Osteocyte (in vitro differentiated cells): ENCODE measurements at regions not wholly inside any gene's neighbourhood (a gene's known extent, or its start where the extent isn't known, plus 50 kb on each side); places are given as distances from the start of the nearest gene placed in this dataset.

ENCODE experiments used
- DNase-seq: peaks from one replicate; pipeline ENCODE4 v3.0.0; 2021; ENCODE audit warnings: mixed read lengths; ENCODE audit not compliant: unreplicated experiment; ENCODE audit errors: extremely low spot score
- H3K27ac Mint-ChIP-seq: one replicate; pipeline ENCODE4 v1.8.0; 2021; ENCODE audit warnings: mild to moderate bottlenecking, mixed read lengths; ENCODE audit not compliant: unreplicated experiment
- H3K27me3 Mint-ChIP-seq: one replicate; pipeline ENCODE4 v1.8.0; 2021; ENCODE audit warnings: mixed read lengths; ENCODE audit not compliant: unreplicated experiment
- H3K36me3 Mint-ChIP-seq: one replicate; pipeline ENCODE4 v1.8.0; 2021; ENCODE audit warnings: mixed read lengths; ENCODE audit not compliant: unreplicated experiment
- H3K4me1 Mint-ChIP-seq: one replicate; pipeline ENCODE4 v1.8.0; 2021; ENCODE audit warnings: mixed read lengths; ENCODE audit not compliant: unreplicated experiment
- H3K4me3 Mint-ChIP-seq: one replicate; pipeline ENCODE4 v1.8.0; 2021; ENCODE audit warnings: mild to moderate bottlenecking, moderate library complexity, mixed read lengths; ENCODE audit not compliant: unreplicated experiment
- H3K9me3 Mint-ChIP-seq: one replicate; pipeline ENCODE4 v1.8.0; 2021; ENCODE audit warnings: mixed read lengths; ENCODE audit not compliant: unreplicated experiment
- TF ChIP-seq, protein P1 (sequence below): fragments of 200-600 bp; sonication (generic); IDR thresholded peaks from 2 replicates; pipeline ENCODE4 v1.5.0; 2021; ENCODE audit warnings: antibody characterized with exemption, mild to moderate bottlenecking, moderate library complexity

GRCh38 chr4:79756140-79756895, 316.7 kb downstream of the ANTXR2 start:
- peaks cover 9% of the 10 kb centered on the region for H3K27me3 Mint-ChIP-seq
- no peak overlapping the region for H3K27ac Mint-ChIP-seq
- H3K36me3 Mint-ChIP-seq: no peaks in the 10 kb centered on the region
- no peaks in the 10 kb centered on the region for H3K4me1 Mint-ChIP-seq
- TF ChIP-seq, protein P1, sequence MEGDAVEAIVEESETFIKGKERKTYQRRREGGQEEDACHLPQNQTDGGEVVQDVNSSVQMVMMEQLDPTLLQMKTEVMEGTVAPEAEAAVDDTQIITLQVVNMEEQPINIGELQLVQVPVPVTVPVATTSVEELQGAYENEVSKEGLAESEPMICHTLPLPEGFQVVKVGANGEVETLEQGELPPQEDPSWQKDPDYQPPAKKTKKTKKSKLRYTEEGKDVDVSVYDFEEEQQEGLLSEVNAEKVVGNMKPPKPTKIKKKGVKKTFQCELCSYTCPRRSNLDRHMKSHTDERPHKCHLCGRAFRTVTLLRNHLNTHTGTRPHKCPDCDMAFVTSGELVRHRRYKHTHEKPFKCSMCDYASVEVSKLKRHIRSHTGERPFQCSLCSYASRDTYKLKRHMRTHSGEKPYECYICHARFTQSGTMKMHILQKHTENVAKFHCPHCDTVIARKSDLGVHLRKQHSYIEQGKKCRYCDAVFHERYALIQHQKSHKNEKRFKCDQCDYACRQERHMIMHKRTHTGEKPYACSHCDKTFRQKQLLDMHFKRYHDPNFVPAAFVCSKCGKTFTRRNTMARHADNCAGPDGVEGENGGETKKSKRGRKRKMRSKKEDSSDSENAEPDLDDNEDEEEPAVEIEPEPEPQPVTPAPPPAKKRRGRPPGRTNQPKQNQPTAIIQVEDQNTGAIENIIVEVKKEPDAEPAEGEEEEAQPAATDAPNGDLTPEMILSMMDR: no peak
- H3K9me3 Mint-ChIP-seq: no peaks in the 10 kb centered on the region
- no peak overlapping the region for H3K4me3 Mint-ChIP-seq
- DNase-seq: no peak

DNA sequence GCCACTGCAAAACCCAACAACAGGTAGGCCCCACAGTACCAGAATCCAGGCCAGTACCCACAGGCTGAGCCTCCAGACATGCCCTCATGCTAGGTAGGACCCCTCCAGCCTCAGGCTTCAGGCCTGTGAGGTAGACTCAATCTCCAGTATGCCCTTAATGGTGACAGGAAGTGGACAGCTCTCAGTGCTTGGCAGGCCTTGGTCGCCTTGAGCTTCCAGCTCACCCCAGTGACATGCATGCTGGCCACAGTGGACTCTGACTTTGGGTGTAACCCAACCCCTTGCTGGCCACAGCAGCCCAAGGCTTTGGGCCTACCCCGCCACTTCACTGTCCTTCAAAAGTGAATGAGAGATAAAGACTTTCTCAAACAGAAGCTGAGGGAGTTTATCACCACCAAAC, 324.2 kb downstream of the ANTXR2 start:
- no peak overlapping the region for H3K4me3 Mint-ChIP-seq
- TF ChIP-seq, protein P1: no peak
- H3K4me1 Mint-ChIP-seq: no peaks in the 10 kb centered on the region
- H3K9me3 Mint-ChIP-seq: no peaks in the 10 kb centered on the region
- H3K27me3 Mint-ChIP-seq: peaks cover 26% of the 10 kb centered on the region
- no peak overlapping the region for H3K27ac Mint-ChIP-seq
- no peak for DNase-seq
- H3K36me3 Mint-ChIP-seq: no peaks in the 10 kb centered on the region

GRCh38 chr4:79747252-79747651, 325.8 kb downstream of the ANTXR2 start:
- TF ChIP-seq, protein P1: no peak
- H3K27ac Mint-ChIP-seq: no peak overlapping the region
- H3K4me3 Mint-ChIP-seq: no peak overlapping the region
- no peaks in the 10 kb centered on the region for H3K36me3 Mint-ChIP-seq
- no peaks in the 10 kb centered on the region for H3K4me1 Mint-ChIP-seq
- H3K9me3 Mint-ChIP-seq: no peaks in the 10 kb centered on the region
- H3K27me3 Mint-ChIP-seq: peaks cover 30% of the 10 kb centered on the region
- DNase-seq: no peak

- no peak for DNase-seq
- Mint-ChIP-seq H3K27me3 (peaks cover 17% of the 10 kb centered on the region), H3K9me3 (no peaks in the 10 kb centered on the region), H3K36me3 (no peaks in the 10 kb centered on the region), H3K4me1 (no peaks in the 10 kb centered on the region), H3K4me3 (no peak overlapping the region), H3K27ac (no peak overlapping the region)
- TF ChIP-seq, protein P1: no peak
These were observed 330.0 kb downstream of the ANTXR2 start for GRCh38 chr4:79743014-79743413.

DNA sequence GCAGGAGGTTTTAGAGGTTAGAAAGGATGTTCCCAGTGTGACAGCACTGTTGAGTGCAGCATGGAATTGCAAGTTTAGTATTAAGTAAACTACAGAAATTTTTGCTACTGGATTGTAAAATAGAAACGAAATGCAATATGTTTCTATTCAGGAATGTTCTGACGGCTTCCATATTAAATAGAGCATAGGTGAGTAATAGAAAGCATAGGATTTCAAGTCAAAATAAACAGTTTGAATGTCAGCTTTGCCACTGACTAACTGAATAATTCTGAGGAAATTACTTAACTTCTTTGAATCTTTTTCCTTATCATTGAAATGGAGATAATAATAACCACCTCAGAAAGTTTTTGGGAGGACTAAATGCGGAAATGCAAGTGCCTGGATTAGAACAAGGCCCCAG, 331.9 kb upstream of the GK2 start:
- Mint-ChIP-seq H3K4me3 (no peak overlapping the region), H3K27ac (no peak overlapping the region), H3K9me3 (no peaks in the 10 kb centered on the region), H3K27me3 (peaks cover 16% of the 10 kb centered on the region), H3K36me3 (no peaks in the 10 kb centered on the region), H3K4me1 (no peaks in the 10 kb centered on the region)
- TF ChIP-seq, protein P1: no peak
- DNase-seq: no peak
